ENCODE measurements at regions not wholly inside any gene's neighbourhood (a gene's known extent, or its start where the extent isn't known, plus 50 kb on each side); places are given as distances from the start of the nearest gene placed in this dataset.
A peak's percentile ranks its signal among the peaks of the same experiment; 100 is the strongest.

DNA sequence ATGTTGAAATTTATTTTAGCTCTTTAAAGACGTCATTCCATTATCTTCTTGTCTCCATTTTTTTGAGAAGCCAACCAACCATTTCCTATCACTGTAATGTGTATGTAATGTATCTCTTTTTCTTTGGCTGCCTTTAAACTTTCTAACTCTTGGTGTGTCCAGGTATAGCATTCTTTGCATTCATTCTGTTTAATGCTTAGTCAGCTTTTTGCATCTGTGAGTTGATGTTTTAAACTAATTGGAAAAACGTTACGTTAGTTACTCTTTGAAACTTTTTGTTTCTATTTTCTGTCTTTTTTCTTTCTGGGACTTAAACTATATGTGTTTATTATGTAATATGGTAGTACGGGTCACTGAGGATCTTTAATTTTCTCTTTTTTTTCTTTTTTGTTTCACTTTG, 77.4 kb upstream of the PPP1R9A start:
- H3K36me3 Mint-ChIP-seq (ENCODE audit: low read depth, unreplicated experiment), result no peaks in the 10 kb centered on the region
- no peak overlapping the region for H3K4me2 ChIP-seq (ENCODE audit: low read length)
- no peak overlapping the region for H3K4me3 ChIP-seq (ENCODE audit: insufficient read depth, low read depth, low read length)
- H3K4me1 Mint-ChIP-seq (ENCODE audit: low read depth, unreplicated experiment), result no peaks in the 10 kb centered on the region
- peaks cover 2% of the 10 kb centered on the region for H3K9me3 Mint-ChIP-seq (ENCODE audit: unreplicated experiment)
- no peak overlapping the region for H3K27ac Mint-ChIP-seq (ENCODE audit: unreplicated experiment)
- H4K20me1 ChIP-seq (ENCODE audit: insufficient read depth, low read length), result no peaks in the 10 kb centered on the region
- DNase-seq (ENCODE audit: low read depth), result no peak
- H3K27me3 Mint-ChIP-seq (ENCODE audit: low read depth, unreplicated experiment), result no peaks in the 10 kb centered on the region
- TF ChIP-seq, protein P1, sequence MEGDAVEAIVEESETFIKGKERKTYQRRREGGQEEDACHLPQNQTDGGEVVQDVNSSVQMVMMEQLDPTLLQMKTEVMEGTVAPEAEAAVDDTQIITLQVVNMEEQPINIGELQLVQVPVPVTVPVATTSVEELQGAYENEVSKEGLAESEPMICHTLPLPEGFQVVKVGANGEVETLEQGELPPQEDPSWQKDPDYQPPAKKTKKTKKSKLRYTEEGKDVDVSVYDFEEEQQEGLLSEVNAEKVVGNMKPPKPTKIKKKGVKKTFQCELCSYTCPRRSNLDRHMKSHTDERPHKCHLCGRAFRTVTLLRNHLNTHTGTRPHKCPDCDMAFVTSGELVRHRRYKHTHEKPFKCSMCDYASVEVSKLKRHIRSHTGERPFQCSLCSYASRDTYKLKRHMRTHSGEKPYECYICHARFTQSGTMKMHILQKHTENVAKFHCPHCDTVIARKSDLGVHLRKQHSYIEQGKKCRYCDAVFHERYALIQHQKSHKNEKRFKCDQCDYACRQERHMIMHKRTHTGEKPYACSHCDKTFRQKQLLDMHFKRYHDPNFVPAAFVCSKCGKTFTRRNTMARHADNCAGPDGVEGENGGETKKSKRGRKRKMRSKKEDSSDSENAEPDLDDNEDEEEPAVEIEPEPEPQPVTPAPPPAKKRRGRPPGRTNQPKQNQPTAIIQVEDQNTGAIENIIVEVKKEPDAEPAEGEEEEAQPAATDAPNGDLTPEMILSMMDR (IDR thresholded peaks at IDR 0.05; ENCODE audit: insufficient read depth, low read depth, low read length), result no peak
- TF ChIP-seq EZH2 (IDR thresholded peaks at IDR 0.05; ENCODE audit: insufficient read depth, low read length), result no peak
- no peaks in the 10 kb centered on the region for H3K36me3 ChIP-seq (ENCODE audit: insufficient read depth, low read length)
- no peak overlapping the region for H3K9ac ChIP-seq (ENCODE audit: low read length)
- H2AFZ ChIP-seq (ENCODE audit: low read depth, low read length), result no peak overlapping the region
- no peaks in the 10 kb centered on the region for H3K4me1 ChIP-seq (ENCODE audit: insufficient read depth, low read length)
- H3K4me3 Mint-ChIP-seq (ENCODE audit: unreplicated experiment), result no peak overlapping the region
- H3K27me3 ChIP-seq (ENCODE audit: insufficient read depth, low read length), result no peaks in the 10 kb centered on the region
- no peak overlapping the region for H3K27ac ChIP-seq (ENCODE audit: low read depth, low read length)
- H3K79me2 ChIP-seq (ENCODE audit: insufficient read depth, low read length), result no peaks in the 10 kb centered on the region
- no peak for FAIRE-seq
- H3K9me3 ChIP-seq (ENCODE audit: insufficient read depth, low read depth, low read length), result no peaks in the 10 kb centered on the region

DNA sequence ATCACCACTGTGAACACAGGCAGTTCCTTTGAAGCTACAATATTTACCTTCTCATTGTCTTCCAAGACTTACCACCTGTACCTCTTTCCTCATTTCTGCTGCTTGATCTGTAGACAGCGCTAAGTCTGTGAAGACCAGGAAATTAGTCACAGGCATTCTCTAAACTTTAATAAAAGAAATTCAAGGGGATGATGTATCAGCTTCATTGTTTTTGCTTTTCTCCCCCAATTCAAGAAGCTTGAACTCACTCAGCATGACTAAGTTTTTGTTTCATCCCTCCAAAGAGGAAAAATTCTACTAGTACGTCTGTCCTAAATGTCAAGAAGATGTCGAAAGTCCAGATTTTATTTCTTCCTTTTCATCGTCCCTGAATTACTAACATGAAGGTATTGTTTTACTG, 75.3 kb upstream of the PPP1R9A start:
- H3K36me3 Mint-ChIP-seq (ENCODE audit: low read depth, unreplicated experiment), result no peaks in the 10 kb centered on the region
- no peaks in the 10 kb centered on the region for H4K20me1 ChIP-seq (ENCODE audit: insufficient read depth, low read length)
- no peak overlapping the region for H3K27ac ChIP-seq (ENCODE audit: low read depth, low read length)
- H3K4me1 Mint-ChIP-seq (ENCODE audit: low read depth, unreplicated experiment), result no peaks in the 10 kb centered on the region
- H3K79me2 ChIP-seq (ENCODE audit: insufficient read depth, low read length), result no peaks in the 10 kb centered on the region
- H3K4me3 ChIP-seq (ENCODE audit: insufficient read depth, low read depth, low read length), result no peak overlapping the region
- H3K36me3 ChIP-seq (ENCODE audit: insufficient read depth, low read length), result no peaks in the 10 kb centered on the region
- peaks cover 2% of the 10 kb centered on the region for H3K9me3 Mint-ChIP-seq (ENCODE audit: unreplicated experiment)
- no peaks in the 10 kb centered on the region for H3K27me3 Mint-ChIP-seq (ENCODE audit: low read depth, unreplicated experiment)
- no peak overlapping the region for H3K4me2 ChIP-seq (ENCODE audit: low read length)
- H3K9me3 ChIP-seq (ENCODE audit: insufficient read depth, low read depth, low read length), result no peaks in the 10 kb centered on the region
- H3K27ac Mint-ChIP-seq (ENCODE audit: unreplicated experiment), result no peak overlapping the region
- no peak overlapping the region for H3K9ac ChIP-seq (ENCODE audit: low read length)
- no peak for TF ChIP-seq EZH2 (IDR thresholded peaks at IDR 0.05; ENCODE audit: insufficient read depth, low read length)
- TF ChIP-seq, protein P1 (IDR thresholded peaks at IDR 0.05; ENCODE audit: insufficient read depth, low read depth, low read length), result no peak
- no peaks in the 10 kb centered on the region for H3K27me3 ChIP-seq (ENCODE audit: insufficient read depth, low read length)
- no peak overlapping the region for H3K4me3 Mint-ChIP-seq (ENCODE audit: unreplicated experiment)
- H2AFZ ChIP-seq (ENCODE audit: low read depth, low read length), result no peak overlapping the region
- FAIRE-seq, result no peak
- H3K4me1 ChIP-seq (ENCODE audit: insufficient read depth, low read length), result no peaks in the 10 kb centered on the region
- DNase-seq (ENCODE audit: low read depth), result peak; percentile 10

DNA sequence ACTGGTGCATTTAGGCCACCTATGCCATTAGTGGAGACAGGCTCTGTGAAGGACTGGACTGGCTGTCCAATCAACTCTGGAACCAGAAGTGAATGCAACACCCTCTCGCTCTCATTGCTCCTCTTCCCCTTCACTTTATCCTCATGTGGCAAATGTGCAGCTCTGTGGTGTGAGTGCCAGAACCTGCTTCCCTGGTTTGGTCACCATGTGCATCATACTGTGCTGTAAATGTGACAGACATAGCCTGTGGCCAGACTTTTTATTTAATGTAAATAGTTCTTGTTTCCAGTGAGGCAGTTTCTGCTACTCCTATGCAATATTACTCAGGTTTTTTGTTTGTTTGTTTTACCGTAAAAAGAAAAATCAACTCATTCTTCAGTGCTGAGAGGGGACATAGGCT, 73.0 kb upstream of the PPP1R9A start:
- Mint-ChIP-seq H3K36me3 (ENCODE audit: low read depth, unreplicated experiment) (no peaks in the 10 kb centered on the region), H3K27me3 (ENCODE audit: low read depth, unreplicated experiment) (no peaks in the 10 kb centered on the region), H3K27ac (ENCODE audit: unreplicated experiment) (no peak overlapping the region), H3K9me3 (ENCODE audit: unreplicated experiment) (peaks cover 14% of the 10 kb centered on the region), H3K4me1 (ENCODE audit: low read depth, unreplicated experiment) (no peaks in the 10 kb centered on the region), H3K4me3 (ENCODE audit: unreplicated experiment) (no peak overlapping the region)
- no peak overlapping the region for H3K4me3 ChIP-seq (ENCODE audit: insufficient read depth, low read depth, low read length)
- H3K9me3 ChIP-seq (ENCODE audit: insufficient read depth, low read depth, low read length), result no peaks in the 10 kb centered on the region
- DNase-seq (ENCODE audit: low read depth) (no peak), FAIRE-seq (no peak)
- no peak overlapping the region for H3K4me2 ChIP-seq (ENCODE audit: low read length)
- TF ChIP-seq EZH2 (IDR thresholded peaks at IDR 0.05; ENCODE audit: insufficient read depth, low read length), result no peak
- TF ChIP-seq, protein P1 (IDR thresholded peaks at IDR 0.05; ENCODE audit: insufficient read depth, low read depth, low read length), result no peak
- no peaks in the 10 kb centered on the region for H3K4me1 ChIP-seq (ENCODE audit: insufficient read depth, low read length)
- no peak overlapping the region for H3K27ac ChIP-seq (ENCODE audit: low read depth, low read length)
- H3K36me3 ChIP-seq (ENCODE audit: insufficient read depth, low read length), result no peaks in the 10 kb centered on the region
- no peaks in the 10 kb centered on the region for H3K27me3 ChIP-seq (ENCODE audit: insufficient read depth, low read length)
- H3K79me2 ChIP-seq (ENCODE audit: insufficient read depth, low read length), result no peaks in the 10 kb centered on the region
- H4K20me1 ChIP-seq (ENCODE audit: insufficient read depth, low read length), result no peaks in the 10 kb centered on the region
- no peak overlapping the region for H3K9ac ChIP-seq (ENCODE audit: low read length)
- no peak overlapping the region for H2AFZ ChIP-seq (ENCODE audit: low read depth, low read length)

All from astrocyte (in vitro differentiated cells and primary cell).